Activated B cell treated with CpG ODN at 0.5 μM for 24 hours (primary cell): ENCODE measurements at regions not wholly inside any gene's neighbourhood (a gene's known extent, or its start where the extent isn't known, plus 50 kb on each side); places are given as distances from the start of the nearest gene placed in this dataset.

ENCODE experiments used
- ATAC-seq: fragments of 200-7000 bp; cut with Tn5 transposase; one replicate; pipeline ENCODE4 v1.10.0; 2021; ENCODE audit warnings: low read depth, mild to moderate bottlenecking, moderate library complexity
- CTCF ChIA-PET: fragments of 350-600 bp; sonication (Branson Sonifier 250); formaldehyde crosslinking; loops from one replicate; lab custom pipeline; 2021; ENCODE audit warnings: antibody characterized with exemption; lab: Charles Lee
- POLR2A ChIA-PET: fragments of 350-600 bp; sonication (Branson Sonifier 250); formaldehyde crosslinking; loops from one replicate; lab custom pipeline; 2021; ENCODE audit warnings: antibody characterized with exemption; lab: Charles Lee
- DNase-seq: peaks from one replicate; pipeline ENCODE4 v3.0.0; 2022
- H3K27ac Mint-ChIP-seq: one replicate; pipeline ENCODE4 v1.8.0; 2020; ENCODE audit warnings: mixed read lengths
- H3K27me3 Mint-ChIP-seq: one replicate; pipeline ENCODE4 v1.8.0; 2021; ENCODE audit warnings: mixed read lengths
- H3K36me3 Mint-ChIP-seq: one replicate; pipeline ENCODE4 v1.8.0; 2021; ENCODE audit warnings: low read depth, mixed read lengths
- H3K4me1 Mint-ChIP-seq: one replicate; pipeline ENCODE4 v1.8.0; 2021; ENCODE audit warnings: mixed read lengths
- H3K4me3 Mint-ChIP-seq: one replicate; pipeline ENCODE4 v1.8.0; 2020; ENCODE audit warnings: mild to moderate bottlenecking, mixed read lengths
- H3K9me3 Mint-ChIP-seq: one replicate; pipeline ENCODE4 v1.8.0; 2020; ENCODE audit warnings: mixed read lengths
- CTCF ChIP-seq: fragments of 200-600 bp; IDR thresholded peaks from one replicate; pipeline ENCODE4 v1.8.0; 2022; ENCODE audit warnings: antibody characterized with exemption, mild to moderate bottlenecking
- intact Hi-C: fragments of 100-400 bp; cut with micrococcal nuclease; formaldehyde crosslinking; loops from one replicate; pipeline ENCODE4 v1.15.1; 2024

GRCh38 chr17:65278050-65278819 is 141.1 kb downstream of the RGS9 start:
- peaks cover 21% of the 10 kb centered on the region for H3K27me3 Mint-ChIP-seq
- ATAC-seq = no peak
- intact Hi-C loops = no loop called here
- H3K36me3 Mint-ChIP-seq = no peaks in the 10 kb centered on the region
- no peaks in the 10 kb centered on the region for H3K9me3 Mint-ChIP-seq
- ChIA-PET POLR2A (no interaction called here), CTCF (no interaction called here)
- TF ChIP-seq CTCF = no peak
- H3K4me1 Mint-ChIP-seq = peaks cover 7% of the 10 kb centered on the region
- no peak for DNase-seq
- no peak overlapping the region for H3K4me3 Mint-ChIP-seq
- H3K27ac Mint-ChIP-seq = no peak overlapping the region

GRCh38 chr17:65277576-65277975 is 140.4 kb downstream of the RGS9 start:
- TF ChIP-seq CTCF = no peak
- intact Hi-C loops = no loop called here
- ChIA-PET CTCF (no interaction called here), POLR2A (no interaction called here)
- DNase-seq = no peak
- H3K27me3 Mint-ChIP-seq = peaks cover 23% of the 10 kb centered on the region
- no peaks in the 10 kb centered on the region for H3K9me3 Mint-ChIP-seq
- H3K4me1 Mint-ChIP-seq = peaks cover 7% of the 10 kb centered on the region
- no peak overlapping the region for H3K27ac Mint-ChIP-seq
- no peaks in the 10 kb centered on the region for H3K36me3 Mint-ChIP-seq
- no peak for ATAC-seq
- no peak overlapping the region for H3K4me3 Mint-ChIP-seq
